CD14-positive monocyte (primary cell): ENCODE measurements at regions not wholly inside any gene's neighbourhood (a gene's known extent, or its start where the extent isn't known, plus 50 kb on each side); places are given as distances from the start of the nearest gene placed in this dataset.

Experiments used
- DNase-seq, 3 donors: peaks; one replicate each; pipeline ENCODE4 v3.0.0-alpha.2; 2011 to 2022
- H2AFZ ChIP-seq: 2 replicates; pipeline ENCODE4 v1.6.0; 2012; ENCODE audit warnings: mild to moderate bottlenecking, low read depth, low read length, inconsistent platforms; ENCODE audit not compliant: insufficient read depth, poor library complexity, severe bottlenecking
- H3K27ac ChIP-seq, 2 donors: 1 replicate in 1 of 2; 2 replicates in 1 of 2; pipeline ENCODE4 v1.5.1; 2012 to 2013; ENCODE audit warnings: low read length in 2 of 2, control low read depth in 1 of 2, inconsistent platforms in 1 of 2, low read depth in 1 of 2, mild to moderate bottlenecking in 1 of 2
- H3K27me3 ChIP-seq, 2 donors: one replicate each; pipeline versions ENCODE4 v1.6.0 to v1.6.1; 2011 to 2013; ENCODE audit warnings: low read length in 2 of 2; ENCODE audit not compliant: control insufficient read depth in 2 of 2, insufficient read depth in 2 of 2
- H3K36me3 ChIP-seq, 2 donors: replicated peaks in 1 of 2; 1 replicate in 1 of 2; 2 replicates in 1 of 2; pipeline versions ENCODE4 v1.5.1 to v1.6.1; 2012 to 2013; ENCODE audit warnings: low read length in 2 of 2, control low read depth in 1 of 2, inconsistent platforms in 1 of 2, mild to moderate bottlenecking in 1 of 2; ENCODE audit not compliant: insufficient read depth in 2 of 2, control insufficient read depth in 1 of 2
- H3K4me1 ChIP-seq, 2 donors: 1 replicate in 1 of 2; 2 replicates in 1 of 2; pipeline versions ENCODE4 v1.5.1 to v1.6.1; 2012 to 2013; ENCODE audit warnings: low read length in 2 of 2, control low read depth in 1 of 2, inconsistent platforms in 1 of 2, mild to moderate bottlenecking in 1 of 2, moderate library complexity in 1 of 2; ENCODE audit not compliant: insufficient read depth in 2 of 2, control insufficient read depth in 1 of 2
- H3K4me2 ChIP-seq: replicated peaks from 2 replicates; pipeline ENCODE3; 2012; ENCODE audit warnings: low read length, moderate library complexity, mild to moderate bottlenecking; ENCODE audit not compliant: poor library complexity, severe bottlenecking; ENCODE audit errors: extremely low read depth
- H3K4me3 ChIP-seq, 3 experiments: fragments of 200-600 bp in 1 of 3; sonication (generic) in 1 of 3; replicated peaks in 1 of 3; 1 replicate in 2 of 3; 2 replicates in 1 of 3; pipeline ENCODE4 v1.5.1; 2011 to 2013; ENCODE audit warnings: low read length in 3 of 3, mild to moderate bottlenecking in 3 of 3, control low read depth in 2 of 3, low read depth in 2 of 3, inconsistent platforms in 1 of 3, moderate library complexity in 1 of 3
- H3K79me2 ChIP-seq: 2 replicates; pipeline ENCODE4 v1.6.0; 2012; ENCODE audit warnings: mild to moderate bottlenecking, control low read depth, inconsistent platforms, low read length, moderate library complexity; ENCODE audit not compliant: insufficient read depth
- H3K9ac ChIP-seq: 2 replicates; pipeline ENCODE4 v1.6.0; 2017; ENCODE audit warnings: low read length, mild to moderate bottlenecking; ENCODE audit not compliant: insufficient read depth, poor library complexity, severe bottlenecking
- H3K9me3 ChIP-seq, 2 donors: replicated peaks in 1 of 2; 1 replicate in 1 of 2; 2 replicates in 1 of 2; pipeline versions ENCODE4 v1.5.1 to v1.6.1; 2012 to 2013; ENCODE audit warnings: low read length in 2 of 2, control low read depth in 1 of 2; ENCODE audit not compliant: control insufficient read depth in 1 of 2, insufficient read depth in 1 of 2
- H4K20me1 ChIP-seq: 2 replicates; pipeline ENCODE4 v1.6.0; 2012; ENCODE audit warnings: mild to moderate bottlenecking, low read length, control low read depth, moderate library complexity; ENCODE audit not compliant: insufficient read depth
- H3K27ac Mint-ChIP-seq, 7 donors: one replicate each; pipeline ENCODE4 v1.8.0; 2020; ENCODE audit warnings: mild to moderate bottlenecking in 7 of 7, mixed read lengths in 7 of 7, moderate library complexity in 6 of 7, inconsistent platforms in 2 of 7
- H3K27me3 Mint-ChIP-seq, 3 donors: one replicate each; pipeline ENCODE4 v1.8.0; 2021 to 2022; ENCODE audit warnings: low read depth in 3 of 3, mild to moderate bottlenecking in 3 of 3, mixed read lengths in 3 of 3, moderate library complexity in 3 of 3, inconsistent platforms in 1 of 3
- H3K36me3 Mint-ChIP-seq, 2 donors: one replicate each; pipeline ENCODE4 v1.8.0; 2020; ENCODE audit warnings: mixed read lengths in 2 of 2, inconsistent platforms in 1 of 2, mild to moderate bottlenecking in 1 of 2
- H3K4me1 Mint-ChIP-seq: one replicate; pipeline ENCODE4 v1.8.0; 2020; ENCODE audit warnings: mild to moderate bottlenecking, mixed read lengths
- H3K4me3 Mint-ChIP-seq, 2 donors: one replicate each; pipeline ENCODE4 v1.8.0; 2020; ENCODE audit warnings: mild to moderate bottlenecking in 2 of 2, mixed read lengths in 2 of 2, moderate library complexity in 1 of 2
- H3K9me3 Mint-ChIP-seq, 7 donors: one replicate each; pipeline ENCODE4 v1.8.0; 2020 to 2022; ENCODE audit warnings: mixed read lengths in 7 of 7, mild to moderate bottlenecking in 6 of 7, moderate library complexity in 6 of 7, inconsistent platforms in 2 of 7
- CTCF ChIP-seq: fragments of 200-600 bp; IDR thresholded peaks from one replicate; pipeline ENCODE4 v1.8.0; 2022; ENCODE audit warnings: antibody characterized with exemption, mild to moderate bottlenecking
- WGBS: methylation state at CpG from one replicate; pipeline ENCODE4 v1.1.5; 2013; ENCODE audit warnings: missing lambda C conversion rate; ENCODE audit not compliant: insufficient coverage; 5-methylcytosine and 5-hydroxymethylcytosine counted together
- intact Hi-C, 2 donors: fragments of 100-400 bp; cut with micrococcal nuclease; formaldehyde crosslinking; loops; one replicate each; pipeline versions ENCODE4 v1.15.0 to v1.15.1; 2023

GRCh38 chr5:111635151-111635902, 121.7 kb downstream of the NREP start:
- Histone ChIP-seq H3K4me1 (no peaks in the 10 kb centered on the region), H2AFZ (no peak overlapping the region), H3K36me3 (no peaks in the 10 kb centered on the region), H3K4me2 (no peak overlapping the region), H3K27me3 (no peaks in the 10 kb centered on the region), H4K20me1 (no peaks in the 10 kb centered on the region), H3K9me3 (peaks cover 13 to 20% of the 10 kb centered on the region in 2 donors), H3K79me2 (no peaks in the 10 kb centered on the region), H3K9ac (no peak overlapping the region), H3K27ac (no peak overlapping the region), H3K4me3 (no peak overlapping the region)
- no peaks in the 10 kb centered on the region for H3K27me3 Mint-ChIP-seq
- no peaks in the 10 kb centered on the region for H3K4me1 Mint-ChIP-seq
- H3K9me3 Mint-ChIP-seq, result peaks cover 19 to 31% (median 26%) of the 10 kb centered on the region in 7 donors
- no peak for TF ChIP-seq CTCF
- no peak for DNase-seq
- H3K27ac Mint-ChIP-seq, result no peak overlapping the region
- no peak overlapping the region for H3K4me3 Mint-ChIP-seq
- intact Hi-C loops, result no loop called here
- H3K36me3 Mint-ChIP-seq, result no peaks in the 10 kb centered on the region
- 95% methylated on average over 5 of the region's 7 CpGs for WGBS

- H3K4me1 Mint-ChIP-seq, result no peaks in the 10 kb centered on the region
- no CpG with 5 or more reads among the region's 3 CpGs for WGBS
- H3K4me3 Mint-ChIP-seq, result no peak overlapping the region
- Histone ChIP-seq H4K20me1 (no peaks in the 10 kb centered on the region), H3K4me3 (no peak overlapping the region), H3K36me3 (no peaks in the 10 kb centered on the region), H3K9me3 (peaks cover 0 to 8% of the 10 kb centered on the region in 2 donors), H2AFZ (no peak overlapping the region), H3K27ac (no peak overlapping the region), H3K79me2 (no peaks in the 10 kb centered on the region), H3K9ac (no peak overlapping the region), H3K4me2 (no peak overlapping the region), H3K27me3 (no peaks in the 10 kb centered on the region), H3K4me1 (no peaks in the 10 kb centered on the region)
- H3K27ac Mint-ChIP-seq, result no peak overlapping the region
- no peaks in the 10 kb centered on the region for H3K36me3 Mint-ChIP-seq
- TF ChIP-seq CTCF, result no peak
- H3K27me3 Mint-ChIP-seq, result no peaks in the 10 kb centered on the region
- no peak for DNase-seq
- peaks cover 0 to 10% (median 4%) of the 10 kb centered on the region in 7 donors for H3K9me3 Mint-ChIP-seq
- intact Hi-C loops, result no loop called here
Measured at GRCh38 chr5:111631328-111631727, 119.0 kb upstream of the STARD4 start.
